Heart left ventricle (tissue), 13 donors: ENCODE measurements at regions not wholly inside any gene's neighbourhood (a gene's known extent, or its start where the extent isn't known, plus 50 kb on each side); places are given as distances from the start of the nearest gene placed in this dataset.

Source experiments
- CTCF ChIP-seq, 12 donors: fragments of 200-600 bp; sonication (generic) in 4 of 12; IDR thresholded peaks; one replicate each; pipeline versions ENCODE4 v1.5.0 to v1.8.0; 2018 to 2022; ENCODE audit warnings: antibody characterized with exemption in 12 of 12, mild to moderate bottlenecking in 5 of 12
- POLR2A ChIP-seq, 2 donors: fragments of 450-650 bp; IDR thresholded peaks; one replicate each; pipeline ENCODE4 v1.6.1; 2017; ENCODE audit warnings: antibody characterized with exemption in 2 of 2, mild to moderate bottlenecking in 2 of 2, moderate library complexity in 2 of 2
- donor health status: ischemic (EF 13 %, LVEDD 7.1; RV severe dilation, severe dysfunction).
- donor health status: DM: no; HTN: yes; CAD: no.
- donor health status: DM: no; HTN: no; CAD: no.
- donor health status: ischemic (EF 25% LVEDD 6.9; RV normal size, moderate dysfunction).
- donor health status: ischemic (EF 25% LVEDD 5.7; RV mildly dilated, moderate dysfunction).
- donor health status: ischemic (EF 35%, LVEDD 5.7; RV mildly dilated, moderate dysfunction).
- donor health status: nonischemic (EF 11% LVEDD 7.7; RV severe dilation, severe dysfunction).
- donor health status: DM: yes; HTN: yes; CAD: no.
- donor health status: PGD.
- donor health status: ischemic (EF 29% LVEDD 5.4; RV normal size, mild dysfunction).
- donor health status: nonischemic (EF 23%, LVEDD 6.1; RV moderate dilation, normal function).

GRCh38 chr5:162503796-162504195 is 436.2 kb downstream of the GABRG2 start:
- TF ChIP-seq CTCF (IDR thresholded peaks at IDR 0.05) (no peak), POLR2A (IDR thresholded peaks at IDR 0.05) (no peak)
